H1 (cell line): ENCODE measurements at regions not wholly inside any gene's neighbourhood (a gene's known extent, or its start where the extent isn't known, plus 50 kb on each side); places are given as distances from the start of the nearest gene placed in this dataset.

Experiments used
- CTCF ChIA-PET: fragments of 300-600 bp; sonication (Branson Sonifier 250); formaldehyde crosslinking; loops from one replicate; lab custom pipeline; 2021; ENCODE audit not compliant: partially characterized antibody; lab: Charles Lee
- POLR2A ChIA-PET: fragments of 300-600 bp; sonication (Branson Sonifier 250); formaldehyde crosslinking; loops from one replicate; lab custom pipeline; 2021; ENCODE audit warnings: inconsistent platforms; ENCODE audit not compliant: partially characterized antibody; lab: Charles Lee
- DNase-seq, 2 experiments: peaks; one replicate each; pipeline versions ENCODE4 v3.0.0 to v3.0.0-alpha.2; 2010 to 2022; ENCODE audit warnings: low spot score in 2 of 2, low read depth in 1 of 2, mixed read lengths in 1 of 2
- FAIRE-seq: peaks from 2 replicates; lab custom pipeline; 2011; peaks lifted over from hg19 to GRCh38; lab: Jason Lieb, UNC
- H2AFZ ChIP-seq: 2 replicates; pipeline ENCODE4 v1.8.1; 2012; ENCODE audit warnings: low read length, inconsistent platforms
- H2AK5ac ChIP-seq: 2 replicates; pipeline ENCODE4 v1.6.1; 2013; ENCODE audit warnings: low read depth, low read length
- H2BK120ac ChIP-seq: replicated peaks from 2 replicates; pipeline ENCODE3; 2013; ENCODE audit warnings: low read depth, low read length, inconsistent platforms
- H2BK12ac ChIP-seq: 2 replicates; pipeline ENCODE4 v1.6.1; 2013; ENCODE audit warnings: low read depth, low read length
- H2BK15ac ChIP-seq: 2 replicates; pipeline ENCODE4 v1.6.1; 2013; ENCODE audit warnings: low read length
- H2BK20ac ChIP-seq: 2 replicates; pipeline ENCODE4 v1.6.1; 2013; ENCODE audit warnings: low read length
- H2BK5ac ChIP-seq: 2 replicates; pipeline ENCODE4 v1.6.1; 2013; ENCODE audit warnings: low read depth, low read length
- H3K14ac ChIP-seq: 2 replicates; pipeline ENCODE4 v1.6.1; 2013; ENCODE audit warnings: inconsistent platforms; ENCODE audit not compliant: insufficient read length
- H3K18ac ChIP-seq: 2 replicates; pipeline ENCODE4 v1.6.1; 2013; ENCODE audit warnings: low read length; ENCODE audit errors: extremely low read depth
- H3K23ac ChIP-seq: 2 replicates; pipeline ENCODE4 v1.6.1; 2013; ENCODE audit warnings: inconsistent platforms; ENCODE audit not compliant: insufficient read length
- H3K23me2 ChIP-seq: 2 replicates; pipeline ENCODE4 v1.6.1; 2013; ENCODE audit warnings: low read depth, low read length
- H3K27ac ChIP-seq: 2 replicates; pipeline ENCODE4 v1.6.1; 2011; ENCODE audit warnings: low read depth, low read length, inconsistent platforms
- H3K27me3 ChIP-seq, 4 experiments: replicated peaks in 1 of 4; 1 replicate in 1 of 4; 2 replicates in 3 of 4; pipeline versions ENCODE4 v1.6.1 to v1.8.1; 2011 to 2013; ENCODE audit warnings: low read length in 3 of 4, mild to moderate bottlenecking in 3 of 4, inconsistent platforms in 2 of 4, mixed read lengths in 2 of 4, moderate library complexity in 1 of 4; ENCODE audit not compliant: control insufficient read depth in 3 of 4, insufficient read depth in 3 of 4; ENCODE audit errors: extremely low read depth in 1 of 4
- H3K36me3 ChIP-seq, 4 experiments: 2 replicates each; pipeline versions ENCODE4 v1.6.1 to v1.8.1; 2011 to 2013; ENCODE audit warnings: mild to moderate bottlenecking in 4 of 4, low read length in 3 of 4, moderate library complexity in 2 of 4, control low read depth in 1 of 4, inconsistent platforms in 1 of 4; ENCODE audit not compliant: insufficient read depth in 4 of 4, control insufficient read depth in 2 of 4
- H3K4ac ChIP-seq: replicated peaks from 2 replicates; pipeline ENCODE3; 2013; ENCODE audit warnings: low read length, low read depth, mixed read lengths, inconsistent platforms; ENCODE audit not compliant: insufficient read length
- H3K4me1 ChIP-seq, 4 experiments: replicated peaks in 1 of 4; 1 replicate in 1 of 4; 2 replicates in 3 of 4; pipeline versions ENCODE4 v1.6.1 to v1.8.1; 2011 to 2013; ENCODE audit warnings: low read length in 3 of 4, inconsistent platforms in 2 of 4, mixed read lengths in 1 of 4; ENCODE audit not compliant: insufficient read depth in 4 of 4, control insufficient read depth in 3 of 4
- H3K4me2 ChIP-seq, 2 experiments: 2 replicates each; pipeline versions ENCODE4 v1.6.1 to v1.8.1; 2011 to 2013; ENCODE audit warnings: low read depth in 2 of 2, low read length in 2 of 2, control low read depth in 1 of 2, inconsistent platforms in 1 of 2, mild to moderate bottlenecking in 1 of 2; ENCODE audit not compliant: insufficient read depth in 1 of 2
- H3K4me3 ChIP-seq, 4 experiments: fragments of 200-600, 300-600 bp in 1 of 4; sonication (generic), shearing (Covaris generic), sonication (Bioruptor Twin) in 1 of 4; 2 replicates each; pipeline versions ENCODE4 v1.5.1 to v1.8.1; 2011 to 2016; ENCODE audit warnings: low read length in 4 of 4, low read depth in 3 of 4, control low read depth in 2 of 4, inconsistent platforms in 2 of 4, mild to moderate bottlenecking in 2 of 4, mixed read lengths in 1 of 4, moderate library complexity in 1 of 4; ENCODE audit not compliant: insufficient read depth in 2 of 4; ENCODE audit errors: extremely low read depth in 1 of 4
- H3K56ac ChIP-seq: replicated peaks from 2 replicates; pipeline ENCODE3; 2013; ENCODE audit warnings: low read depth, mild to moderate bottlenecking, mixed read lengths, low read length, inconsistent platforms; ENCODE audit not compliant: insufficient read length
- H3K79me1 ChIP-seq: 2 replicates; pipeline ENCODE4 v1.6.1; 2013; ENCODE audit warnings: low read depth, low read length, control low read depth
- H3K79me2 ChIP-seq, 2 experiments: 2 replicates each; pipeline versions ENCODE4 v1.6.1 to v1.8.1; 2012 to 2013; ENCODE audit warnings: low read length in 2 of 2, mild to moderate bottlenecking in 2 of 2, inconsistent platforms in 1 of 2; ENCODE audit not compliant: insufficient read depth in 2 of 2, control insufficient read depth in 1 of 2
- H3K9ac ChIP-seq, 4 experiments: replicated peaks in 1 of 4; 1 replicate in 1 of 4; 2 replicates in 3 of 4; pipeline versions ENCODE4 v1.6.1 to v1.8.1; 2011 to 2013; ENCODE audit warnings: low read depth in 3 of 4, low read length in 3 of 4, control low read depth in 2 of 4, mild to moderate bottlenecking in 2 of 4, moderate library complexity in 2 of 4, inconsistent platforms in 1 of 4; ENCODE audit errors: extremely low read depth in 1 of 4
- H3K9me3 ChIP-seq, 2 experiments: 2 replicates each; pipeline versions ENCODE4 v1.6.1 to v1.8.1; 2012 to 2013; ENCODE audit warnings: mild to moderate bottlenecking in 2 of 2, moderate library complexity in 2 of 2, control low read depth in 1 of 2, inconsistent platforms in 1 of 2, low read depth in 1 of 2, low read length in 1 of 2, mixed read lengths in 1 of 2; ENCODE audit not compliant: insufficient read depth in 2 of 2
- H4K20me1 ChIP-seq, 2 experiments: replicated peaks in 1 of 2; 2 replicates each; pipeline versions ENCODE3 to v1.8.1; 2011 to 2013; ENCODE audit warnings: inconsistent platforms in 2 of 2, low read length in 2 of 2, mild to moderate bottlenecking in 1 of 2; ENCODE audit not compliant: insufficient read depth in 2 of 2, control insufficient read depth in 1 of 2
- H4K5ac ChIP-seq: 2 replicates; pipeline ENCODE4 v1.6.1; 2013; ENCODE audit warnings: low read length, low read depth, mixed read lengths, inconsistent platforms; ENCODE audit not compliant: insufficient read length
- H4K8ac ChIP-seq: 2 replicates; pipeline ENCODE4 v1.8.0; 2013; ENCODE audit warnings: mild to moderate bottlenecking, moderate library complexity, low read length, inconsistent platforms; ENCODE audit not compliant: insufficient read depth; ENCODE audit errors: extremely low read depth
- H4K91ac ChIP-seq: replicated peaks from 2 replicates; pipeline ENCODE3; 2013; ENCODE audit warnings: low read length, mixed read lengths, inconsistent platforms; ENCODE audit not compliant: insufficient read length
- TAF7 ChIP-seq: optimal IDR thresholded peaks from 2 replicates; pipeline ENCODE3; 2011; ENCODE audit warnings: low read depth, mild to moderate bottlenecking, inconsistent platforms, low read length, moderate library complexity, borderline replicate concordance
- WGBS, 2 experiments: shearing (Covaris generic) in 1 of 2; methylation state at CpG; one replicate each; pipeline versions ENCODE4 v1.1.6 to v1.1.7; 2013 to 2015; ENCODE audit warnings: low lambda C conversion rate in 2 of 2, mixed read lengths in 2 of 2, inconsistent platforms in 1 of 2, low coverage in 1 of 2, missing lambda C conversion rate in 1 of 2; ENCODE audit not compliant: insufficient replicate concordance in 2 of 2, insufficient coverage in 1 of 2, insufficient read length in 1 of 2; ENCODE audit errors: extremely low coverage in 1 of 2, missing lambda C conversion rate in 1 of 2; 5-methylcytosine and 5-hydroxymethylcytosine counted together

DNA sequence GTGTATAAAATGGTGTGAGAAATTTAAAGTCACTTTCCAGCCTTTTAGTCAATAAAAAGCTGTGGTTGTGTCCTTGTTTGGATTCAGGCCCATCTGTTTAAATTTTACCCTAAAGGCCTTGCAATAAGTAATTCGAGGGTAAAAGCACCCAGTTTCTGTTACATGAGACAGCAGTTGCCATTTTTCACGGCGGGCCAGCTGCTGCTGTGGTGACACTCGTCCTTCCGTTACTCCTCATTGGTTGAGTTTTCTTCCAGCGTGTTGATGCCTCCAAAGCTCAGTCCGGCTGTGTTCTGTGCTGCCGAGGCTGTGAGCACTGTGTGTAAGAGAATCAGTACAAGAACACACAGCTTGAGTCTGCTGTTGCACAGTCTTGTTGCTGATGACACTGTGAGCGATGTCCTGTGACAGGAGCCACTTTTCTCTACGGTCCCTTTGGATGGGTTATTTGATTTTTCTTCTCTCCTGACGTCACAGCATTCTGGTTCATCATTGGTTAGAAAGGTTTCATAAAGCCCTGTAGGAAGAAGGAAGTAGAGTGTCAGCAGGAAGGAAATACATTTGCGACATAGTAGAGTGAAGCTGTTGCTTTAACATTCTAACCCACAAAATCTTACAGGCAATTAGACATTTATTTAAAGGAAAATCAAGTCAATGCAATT lies 602.5 kb upstream of the ARGLU1 start:
- Histone ChIP-seq H4K5ac (no peak overlapping the region), H4K91ac (no peak overlapping the region)
- CTCF ChIA-PET: no interaction called here

More for the DNA sequence above, 602.5 kb upstream of the ARGLU1 start:
- Histone ChIP-seq H3K18ac (no peak overlapping the region), H2BK12ac (no peak overlapping the region), H3K36me3 (no peaks in the 10 kb centered on the region), H4K20me1 (no peaks in the 10 kb centered on the region), H3K56ac (no peak overlapping the region), H3K14ac (no peak overlapping the region), H3K27me3 (no peaks in the 10 kb centered on the region), H3K9me3 (no peaks in the 10 kb centered on the region), H3K4ac (no peak overlapping the region), H3K4me1 (no peaks in the 10 kb centered on the region), H2BK120ac (no peak overlapping the region), H3K9ac (no peak overlapping the region), H2BK15ac (no peak overlapping the region), H4K8ac (no peak overlapping the region), H2BK5ac (no peak overlapping the region), H3K4me3 (no peak overlapping the region), H2AFZ (no peak overlapping the region), H3K23ac (no peak overlapping the region), H2AK5ac (no peak overlapping the region), H3K23me2 (no peaks in the 10 kb centered on the region), H3K27ac (no peak overlapping the region), H3K4me2 (no peak overlapping the region), H2BK20ac (no peak overlapping the region), H3K79me1 (no peaks in the 10 kb centered on the region), H3K79me2 (no peaks in the 10 kb centered on the region)
- FAIRE-seq (no peak), DNase-seq (no peak)
- 88% methylated on average over 12 of the region's 12 CpGs; no CpG with 5 or more reads in 1 of the 2 experiments for WGBS, 2 experiments
- TF ChIP-seq TAF7: no peak
- POLR2A ChIA-PET: no interaction called here
